ENCODE measurements at regions not wholly inside any gene's neighbourhood (a gene's known extent, or its start where the extent isn't known, plus 50 kb on each side); places are given as distances from the start of the nearest gene placed in this dataset.

GRCh38 chr10:33565231-33565630 is 230.8 kb upstream of the NRP1 start:
- no peaks in the 10 kb centered on the region for H3K23me2 ChIP-seq (ENCODE audit: low read depth, low read length)
- H3K4ac ChIP-seq (replicated peaks; ENCODE audit: insufficient read length, low read depth, low read length): no peak overlapping the region
- no peak overlapping the region for H4K8ac ChIP-seq (ENCODE audit: extremely low read depth, insufficient read depth, low read length)
- H3K9ac ChIP-seq (replicated peaks in 1 of 4; ENCODE audit: extremely low read depth in 1 of 4, low read depth in 3 of 4, low read length in 3 of 4): no peak overlapping the region
- H2BK5ac ChIP-seq (ENCODE audit: low read depth, low read length): no peak overlapping the region
- H2BK120ac ChIP-seq (replicated peaks; ENCODE audit: low read depth, low read length): no peak overlapping the region
- no peak overlapping the region for H4K5ac ChIP-seq (ENCODE audit: insufficient read length, low read depth, low read length)
- H3K79me2 ChIP-seq (ENCODE audit: control insufficient read depth in 1 of 2, insufficient read depth in 2 of 2, low read length in 2 of 2): no peaks in the 10 kb centered on the region
- H3K4me1 ChIP-seq (replicated peaks in 1 of 4; ENCODE audit: control insufficient read depth in 3 of 4, insufficient read depth in 4 of 4, low read length in 3 of 4): no peaks in the 10 kb centered on the region
- no peak overlapping the region for H2AK5ac ChIP-seq (ENCODE audit: low read depth, low read length)
- no peak overlapping the region for H3K4me3 ChIP-seq (ENCODE audit: extremely low read depth in 1 of 4, insufficient read depth in 2 of 4, low read depth in 3 of 4, low read length in 4 of 4)
- no peak for TF ChIP-seq SIN3A (conservative IDR thresholded peaks at IDR 0.05 in 1 of 2, IDR thresholded peaks at IDR 0.05 in 1 of 2; ENCODE audit: low read depth in 1 of 2, low read length in 2 of 2)
- TF ChIP-seq TAF1 (IDR thresholded peaks at IDR 0.05; ENCODE audit: low read depth, low read length): no peak
- no peak for TF ChIP-seq POU5F1 (IDR thresholded peaks at IDR 0.05; ENCODE audit: low read depth, low read length)
- TF ChIP-seq TEAD4 (IDR thresholded peaks at IDR 0.05; ENCODE audit: low read depth, low read length): no peak
- TF ChIP-seq RFX5 (IDR thresholded peaks at IDR 0.05; ENCODE audit: borderline replicate concordance, low read depth, low read length): no peak
- TF ChIP-seq CEBPB (IDR thresholded peaks at IDR 0.05; ENCODE audit: low read depth, low read length): no peak
- no peak for TF ChIP-seq RBBP5 (IDR thresholded peaks at IDR 0.05; ENCODE audit: borderline replicate concordance, low read depth, low read length)
- TF ChIP-seq JUN (IDR thresholded peaks at IDR 0.05; ENCODE audit: low read depth, low read length): no peak
- TF ChIP-seq CBX8 (IDR thresholded peaks at IDR 0.05; ENCODE audit: borderline replicate concordance, low read depth, low read length): no peak
- no peak for TF ChIP-seq ATF2 (IDR thresholded peaks at IDR 0.05; ENCODE audit: low read length)
- no peak for TF ChIP-seq HDAC6 (IDR thresholded peaks at IDR 0.05; ENCODE audit: low read depth, low read length)
- no peak for TF ChIP-seq BCL11A (IDR thresholded peaks at IDR 0.05; ENCODE audit: low read depth in 2 of 2, low read length in 2 of 2)
- TF ChIP-seq ASH2L (IDR thresholded peaks at IDR 0.05; ENCODE audit: low read length): no peak
- TF ChIP-seq MAFK (IDR thresholded peaks at IDR 0.05; ENCODE audit: low read depth, low read length): no peak
- DNase-seq (ENCODE audit: low read depth in 1 of 2, low spot score in 2 of 2) (no peak), FAIRE-seq (no peak)
- no peaks in the 10 kb centered on the region for H3K36me3 ChIP-seq (ENCODE audit: control insufficient read depth in 2 of 4, insufficient read depth in 4 of 4, low read length in 3 of 4)
- H3K14ac ChIP-seq (ENCODE audit: insufficient read length): no peak overlapping the region
- no peak overlapping the region for H3K4me2 ChIP-seq (ENCODE audit: insufficient read depth in 1 of 2, low read depth in 2 of 2, low read length in 2 of 2)
- no peak overlapping the region for H2AFZ ChIP-seq (ENCODE audit: low read length)
- H2BK12ac ChIP-seq (ENCODE audit: low read depth, low read length): no peak overlapping the region
- CTCF ChIA-PET (ENCODE audit: partially characterized antibody): interaction anchor here (0.5 to 1.1 kb wide), 2 partner anchors 154 to 237 kb away, joined by 3 read pairs; no protein-coding TSS in a partner anchor
- H3K9me3 ChIP-seq (ENCODE audit: insufficient read depth in 2 of 2, low read depth in 1 of 2, low read length in 1 of 2): no peaks in the 10 kb centered on the region
- H3K56ac ChIP-seq (replicated peaks; ENCODE audit: insufficient read length, low read depth, low read length): no peak overlapping the region
- H3K27me3 ChIP-seq (replicated peaks in 1 of 4; ENCODE audit: control insufficient read depth in 3 of 4, extremely low read depth in 1 of 4, insufficient read depth in 3 of 4, low read length in 3 of 4): no peaks in the 10 kb centered on the region
- H2BK15ac ChIP-seq (ENCODE audit: low read length): no peak overlapping the region
- H4K20me1 ChIP-seq (replicated peaks in 1 of 2; ENCODE audit: control insufficient read depth in 1 of 2, insufficient read depth in 2 of 2, low read length in 2 of 2): no peaks in the 10 kb centered on the region
- no peak overlapping the region for H3K23ac ChIP-seq (ENCODE audit: insufficient read length)
- H4K91ac ChIP-seq (replicated peaks; ENCODE audit: insufficient read length, low read length): no peak overlapping the region
- POLR2A ChIA-PET (ENCODE audit: partially characterized antibody): no interaction called here
- H2BK20ac ChIP-seq (ENCODE audit: low read length): no peak overlapping the region
- H3K27ac ChIP-seq (ENCODE audit: low read depth, low read length): no peak overlapping the region
- no peaks in the 10 kb centered on the region for H3K79me1 ChIP-seq (ENCODE audit: low read depth, low read length)
- H3K18ac ChIP-seq (ENCODE audit: extremely low read depth, low read length): no peak overlapping the region

Data from H1 (cell line).